Esophagus muscularis mucosa (tissue), 4 donors: ENCODE measurements at regions not wholly inside any gene's neighbourhood (a gene's known extent, or its start where the extent isn't known, plus 50 kb on each side); places are given as distances from the start of the nearest gene placed in this dataset.

Experiments
- DNase-seq: peaks from one replicate; pipeline ENCODE4 v3.0.0-alpha.2; 2017; ENCODE audit errors: extremely low spot score
- H3K27ac ChIP-seq, 4 donors: fragments of 200-600 bp; sonication (generic); replicated peaks in 1 of 4; 1 replicate in 3 of 4; 2 replicates in 1 of 4; pipeline ENCODE4 v1.5.1; 2016 to 2019; ENCODE audit warnings: mild to moderate bottlenecking in 1 of 4
- H3K27me3 ChIP-seq, 4 donors: fragments of 200-600 bp; sonication (generic); one replicate each; pipeline versions ENCODE4 v1.5.1 to v1.6.0; 2016 to 2019
- H3K36me3 ChIP-seq, 4 donors: fragments of 200-600 bp; sonication (generic); one replicate each; pipeline ENCODE4 v1.5.1; 2016 to 2019
- H3K4me1 ChIP-seq, 4 donors: fragments of 200-600 bp; sonication (generic); one replicate each; pipeline ENCODE4 v1.5.1; 2016 to 2019
- H3K4me3 ChIP-seq, 4 donors: fragments of 200-600 bp; sonication (generic); 1 replicate in 2 of 4; 2 replicates in 2 of 4; pipeline ENCODE4 v1.5.1; 2016 to 2019; ENCODE audit warnings: mild to moderate bottlenecking in 4 of 4, moderate library complexity in 1 of 4
- H3K9me3 ChIP-seq, 4 donors: fragments of 200-600 bp; sonication (generic); 1 replicate in 3 of 4; 2 replicates in 1 of 4; pipeline ENCODE4 v1.5.1; 2016 to 2019
- CTCF ChIP-seq, 3 experiments: fragments of 200-600 bp in 2 of 3; fragments of 450-650 bp in 1 of 3; sonication (generic) in 2 of 3; IDR thresholded peaks; one replicate each; pipeline ENCODE4 v1.5.1; 2017 to 2019; ENCODE audit warnings: antibody characterized with exemption in 3 of 3, mild to moderate bottlenecking in 2 of 3, moderate library complexity in 1 of 3
- EP300 ChIP-seq: sonication (generic); formaldehyde crosslinking; IDR thresholded peaks from one replicate; pipeline ENCODE4 v1.6.1; 2017; ENCODE audit warnings: antibody characterized with exemption
- POLR2A ChIP-seq: fragments of 450-650 bp; IDR thresholded peaks from one replicate; pipeline ENCODE4 v1.6.1; 2017; ENCODE audit warnings: antibody characterized with exemption, moderate library complexity, mild to moderate bottlenecking, low read depth
- POLR2AphosphoS5 ChIP-seq, 2 donors: sonication (generic); formaldehyde crosslinking; IDR thresholded peaks; one replicate each; pipeline ENCODE4 v1.6.1; 2017; ENCODE audit warnings: antibody characterized with exemption in 2 of 2
- WGBS: methylation state at CpG from one replicate; pipeline ENCODE4 v1.1.5; 2018; 5-methylcytosine and 5-hydroxymethylcytosine counted together
- intact Hi-C: fragments of 100-400 bp; cut with DNase I; formaldehyde crosslinking; loops from one replicate; pipeline ENCODE4 v1.15.1; 2023

- 50% methylated on average over 1 of the region's 1 CpG for WGBS
Observed at GRCh38 chr13:36493046-36493445, 60.8 kb downstream of the CCNA1 start.

GRCh38 chr13:36495431-36495830 lies 63.1 kb downstream of the CCNA1 start:
- intact Hi-C loops = no loop called here

More at GRCh38 chr13:36493046-36493445, 60.8 kb downstream of the CCNA1 start:
- Histone ChIP-seq H3K36me3 (no peaks in the 10 kb centered on the region), H3K9me3 (no peaks in the 10 kb centered on the region), H3K4me3 (no peak overlapping the region), H3K27me3 (no peaks in the 10 kb centered on the region), H3K4me1 (no peaks in the 10 kb centered on the region), H3K27ac (no peak overlapping the region)
- intact Hi-C loops = no loop called here
- DNase-seq = no peak
- TF ChIP-seq POLR2AphosphoS5 (IDR thresholded peaks at IDR 0.05) = no peak
- no peak for TF ChIP-seq CTCF (IDR thresholded peaks at IDR 0.05)
- TF ChIP-seq EP300 = no peak
- TF ChIP-seq POLR2A = no peak

GRCh38 chr13:36509369-36509768 lies 77.1 kb downstream of the CCNA1 start:
- TF ChIP-seq CTCF (IDR thresholded peaks at IDR 0.05) (no peak), EP300 (no peak)
- Histone ChIP-seq H3K36me3 (no peaks in the 10 kb centered on the region), H3K9me3 (peaks cover 0 to 7% (median 2%) of the 10 kb centered on the region in 4 donors), H3K27ac (no peak overlapping the region), H3K4me3 (no peak overlapping the region), H3K4me1 (no peaks in the 10 kb centered on the region), H3K27me3 (no peaks in the 10 kb centered on the region)
- intact Hi-C loops = no loop called here
- no peak for DNase-seq
- 74% methylated on average over 3 of the region's 3 CpGs for WGBS

More at GRCh38 chr13:36495431-36495830, 63.1 kb downstream of the CCNA1 start:
- 87% methylated on average over 4 of the region's 4 CpGs for WGBS
- no peaks in the 10 kb centered on the region for H3K27me3 ChIP-seq
- no peaks in the 10 kb centered on the region for H3K9me3 ChIP-seq
- no peak overlapping the region for H3K4me3 ChIP-seq
- no peaks in the 10 kb centered on the region for H3K4me1 ChIP-seq
- TF ChIP-seq EP300 (no peak), POLR2A (no peak)
- H3K36me3 ChIP-seq = no peaks in the 10 kb centered on the region
- no peak overlapping the region for H3K27ac ChIP-seq
- no peak for DNase-seq

GRCh38 chr13:36512771-36513170 lies 80.5 kb downstream of the CCNA1 start:
- 90% methylated on average over 5 of the region's 5 CpGs for WGBS
- H3K4me1 ChIP-seq = no peaks in the 10 kb centered on the region
- no peaks in the 10 kb centered on the region for H3K36me3 ChIP-seq
- H3K27ac ChIP-seq = no peak overlapping the region
- TF ChIP-seq POLR2A = no peak
- intact Hi-C loops = no loop called here
- H3K27me3 ChIP-seq = no peaks in the 10 kb centered on the region
- no peaks in the 10 kb centered on the region for H3K9me3 ChIP-seq
- DNase-seq = no peak
- no peak overlapping the region for H3K4me3 ChIP-seq

GRCh38 chr13:36513266-36513665 lies 81.0 kb downstream of the CCNA1 start:
- no peak for DNase-seq
- Histone ChIP-seq H3K27me3 (no peaks in the 10 kb centered on the region), H3K27ac (no peak overlapping the region), H3K4me1 (no peaks in the 10 kb centered on the region), H3K9me3 (no peaks in the 10 kb centered on the region), H3K36me3 (no peaks in the 10 kb centered on the region), H3K4me3 (no peak overlapping the region)
- TF ChIP-seq POLR2AphosphoS5 (IDR thresholded peaks at IDR 0.05) = no peak
- TF ChIP-seq CTCF (IDR thresholded peaks at IDR 0.05) = no peak
- TF ChIP-seq EP300 = no peak
- no peak for TF ChIP-seq POLR2A
- intact Hi-C loops = no loop called here
- 56% methylated on average over 1 of the region's 1 CpG for WGBS

- H3K27ac ChIP-seq = no peak overlapping the region
- intact Hi-C loops = no loop called here
- no peaks in the 10 kb centered on the region for H3K27me3 ChIP-seq
- H3K36me3 ChIP-seq = no peaks in the 10 kb centered on the region
- H3K4me3 ChIP-seq = no peak overlapping the region
- H3K9me3 ChIP-seq = no peaks in the 10 kb centered on the region
- H3K4me1 ChIP-seq = no peaks in the 10 kb centered on the region
- WGBS = 79% methylated on average over 3 of the region's 4 CpGs
- no peak for DNase-seq
- TF ChIP-seq CTCF (IDR thresholded peaks at IDR 0.05) = no peak
Observed at GRCh38 chr13:36515466-36515865, 83.2 kb downstream of the CCNA1 start.
